Activated CD4-positive, alpha-beta T cell treated with anti-CD3 and anti-CD28 coated beads, Interleukin-2, amount 50 U/mL, for 4 hours (primary cell): ENCODE measurements at regions not wholly inside any gene's neighbourhood (a gene's known extent, or its start where the extent isn't known, plus 50 kb on each side); places are given as distances from the start of the nearest gene placed in this dataset.
"Not testable (repeated sequence)": the region's sequence is repeated elsewhere in the genome, so short reads cannot be mapped to it uniquely, and the experiment has no call there.

Experiments used
- DNase-seq, 2 experiments: peaks; one replicate each; pipeline ENCODE4 v3.0.0-alpha.2; 2020

GRCh38 chr22:49011769-49012648 lies 815.7 kb downstream of the BRD1 start:
- DNase-seq = no peak

DNA sequence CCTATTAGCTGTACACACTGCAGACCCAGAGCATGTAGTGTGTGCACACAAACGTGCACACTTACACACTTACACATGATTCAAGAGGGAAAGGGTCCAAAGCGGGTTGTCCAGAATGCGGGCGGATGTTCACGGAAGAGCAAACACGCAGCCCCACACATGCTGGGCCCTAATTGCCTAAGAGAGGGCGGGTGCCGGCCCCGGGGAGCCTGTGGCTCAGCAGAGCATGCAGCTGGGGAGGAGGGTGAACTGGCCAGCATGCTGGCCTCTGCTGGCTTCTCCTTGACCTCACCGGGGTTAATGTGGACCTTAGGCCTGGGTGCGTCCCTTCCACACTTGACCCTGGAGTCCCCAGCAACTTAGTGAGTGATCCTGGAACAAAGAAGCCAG lies 816.3 kb downstream of the BRD1 start:
- no peak for DNase-seq

DNA sequence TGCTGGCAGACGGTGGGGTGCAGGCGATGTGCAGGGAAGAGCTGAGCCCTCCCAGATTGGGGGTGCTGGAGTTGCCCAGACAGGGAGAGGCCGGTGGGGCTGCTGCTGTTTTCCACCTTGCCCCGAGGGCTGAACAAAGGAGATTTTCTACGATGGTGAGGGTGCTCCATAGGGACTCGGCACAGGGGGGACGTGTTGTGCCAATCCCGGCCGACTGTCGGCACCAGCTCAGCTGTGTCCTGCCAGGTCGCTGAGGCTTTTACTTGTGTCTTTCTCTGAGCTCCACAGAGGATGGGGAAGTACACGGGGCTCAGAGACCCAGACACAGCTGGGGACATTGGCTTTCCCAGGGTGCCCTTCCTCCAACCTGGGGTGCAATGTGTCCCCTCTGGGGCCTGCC lies 816.8 kb downstream of the BRD1 start:
- no peak for DNase-seq

- no peak for DNase-seq
Measured at GRCh38 chr22:49010070-49010863, 817.4 kb downstream of the BRD1 start.

DNA sequence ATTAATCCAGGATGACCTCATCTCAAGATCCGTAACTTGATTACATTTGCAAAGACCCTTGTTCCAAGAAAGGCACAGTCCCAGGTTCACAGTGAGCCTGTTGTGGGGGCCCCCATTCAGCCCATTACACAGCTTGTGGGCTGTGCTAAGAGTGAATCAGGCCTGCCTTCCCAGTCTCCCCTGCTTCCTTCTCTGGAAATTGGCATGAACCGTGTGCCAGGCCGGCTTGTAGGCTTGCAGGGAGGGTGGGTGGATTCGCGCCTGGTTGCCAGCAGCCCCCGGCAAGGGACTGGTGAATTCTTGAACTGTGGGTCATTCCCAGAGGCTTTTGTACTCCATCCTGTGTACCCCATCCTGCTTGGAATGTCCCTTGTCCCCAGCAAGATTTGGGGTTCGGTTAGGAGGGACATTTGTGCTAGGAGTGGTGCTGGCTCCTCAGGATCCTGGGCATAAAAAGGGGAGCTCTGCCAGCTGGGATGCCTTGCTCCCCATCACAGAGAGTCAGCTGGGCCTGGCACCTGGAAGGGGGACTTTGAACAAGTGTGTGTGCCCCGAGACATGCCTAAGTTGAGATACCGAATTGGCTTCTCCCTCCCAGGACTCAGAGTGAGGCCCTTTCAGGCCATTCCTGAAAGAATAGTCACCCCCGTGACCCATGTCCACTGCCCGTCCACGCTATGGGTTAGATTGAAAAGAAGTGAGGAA lies 818.2 kb downstream of the BRD1 start:
- no peak for DNase-seq

DNA sequence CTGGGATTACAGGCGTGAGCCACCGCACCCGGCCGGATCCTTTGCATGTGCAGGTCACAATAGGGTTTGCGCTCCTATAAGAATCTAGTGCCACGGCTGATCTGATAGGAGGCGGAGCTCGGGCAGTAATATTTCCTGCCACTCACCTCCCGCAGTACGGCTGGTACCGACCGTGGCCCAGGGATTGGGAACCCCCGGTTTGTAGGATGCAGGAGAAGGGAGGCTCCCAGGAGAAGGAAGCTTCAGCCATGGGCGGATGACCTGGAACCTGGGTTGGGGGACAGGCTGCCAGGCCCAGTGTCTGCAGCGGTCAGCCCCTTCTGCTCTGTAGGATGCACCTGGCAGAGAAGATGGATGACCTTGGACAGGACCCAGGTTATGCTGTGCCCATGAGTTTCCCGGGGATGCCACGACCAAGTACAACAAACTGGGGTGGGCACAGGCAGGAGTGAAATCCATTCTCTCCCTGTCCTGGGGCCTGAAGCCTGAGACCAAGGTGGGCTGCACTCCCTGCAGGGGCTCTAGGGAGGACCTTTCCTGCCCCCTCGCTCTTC lies 818.9 kb downstream of the BRD1 start:
- no peak for DNase-seq

DNA sequence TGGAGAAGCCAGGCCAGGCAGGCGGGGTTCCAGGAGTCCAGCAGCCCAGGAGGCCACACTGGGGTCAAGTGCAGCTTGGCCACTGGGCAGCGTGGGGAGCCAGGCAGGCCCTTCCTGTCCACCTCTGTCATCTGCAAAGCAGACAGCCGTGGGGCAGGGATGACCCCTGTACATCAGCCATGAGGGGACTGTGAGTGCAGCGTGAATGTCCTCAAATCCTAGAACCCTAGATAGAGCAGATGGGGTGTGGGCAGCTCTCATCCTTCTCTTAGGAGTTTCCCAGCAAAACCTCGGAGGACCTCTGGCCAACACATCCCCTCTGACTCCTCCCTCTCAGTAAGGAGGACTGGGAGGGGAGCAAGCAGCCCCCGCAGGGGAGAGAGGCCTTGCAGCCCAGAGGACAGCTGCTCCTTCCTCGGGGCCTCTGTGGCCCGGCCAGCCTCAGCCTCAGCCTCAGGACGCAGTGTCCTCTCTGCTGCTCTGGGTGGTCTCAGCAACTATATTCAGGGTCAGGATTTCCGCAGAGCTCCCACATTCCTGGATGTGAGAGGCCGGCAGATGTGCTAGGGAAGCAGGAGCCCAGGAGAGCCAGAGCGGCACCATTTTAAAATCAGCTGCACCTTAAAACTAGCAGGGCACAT lies 820.5 kb downstream of the BRD1 start:
- DNase-seq = no peak

- no peak for DNase-seq
Measured at GRCh38 chr22:49006207-49007012, 821.3 kb downstream of the BRD1 start.

- no peak for DNase-seq
Measured at GRCh38 chr22:49005557-49005956, 822.1 kb downstream of the BRD1 start.

DNA sequence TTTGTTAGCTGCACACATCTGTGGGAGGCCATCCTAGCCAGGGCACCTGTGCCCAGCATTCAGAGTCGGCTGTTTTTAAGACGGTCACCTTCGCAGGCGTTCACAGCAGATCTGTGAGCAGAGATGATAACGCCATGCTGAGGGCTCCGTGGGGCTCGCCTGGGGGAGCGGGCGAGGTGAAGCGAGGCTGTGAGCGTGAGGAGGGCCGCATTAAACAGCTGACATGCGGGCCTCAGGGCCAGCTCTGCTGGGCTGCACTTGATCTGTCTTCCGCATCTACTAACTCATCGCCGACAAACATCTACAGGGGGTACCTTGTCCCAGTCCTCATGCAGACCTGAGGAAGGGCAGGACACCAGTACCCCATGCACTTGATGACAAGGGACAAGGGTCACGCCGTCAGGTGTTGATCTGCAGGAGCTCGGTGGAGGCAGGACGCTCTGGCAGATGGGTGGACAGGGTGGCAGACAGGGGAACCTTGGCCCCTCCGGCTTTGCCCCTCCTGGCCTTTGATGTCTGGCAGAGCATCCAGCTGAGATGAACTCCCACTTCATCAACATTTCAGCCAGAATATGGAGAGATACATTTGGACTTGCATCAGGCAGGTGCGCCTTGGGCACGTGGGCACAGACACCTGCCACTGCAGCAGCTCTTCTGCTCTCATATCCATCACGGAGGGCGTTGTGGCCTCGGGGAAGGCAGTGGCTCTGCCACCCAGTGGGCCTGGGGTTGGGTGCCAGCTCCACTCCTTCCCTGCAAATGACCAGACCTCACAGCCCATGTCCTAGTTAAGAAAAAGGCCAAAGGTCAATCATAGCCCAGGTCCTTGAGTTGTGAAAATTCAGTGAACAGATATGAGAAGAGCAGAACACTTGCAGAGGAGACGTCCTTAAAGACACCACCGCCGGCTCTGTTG lies 822.9 kb downstream of the BRD1 start:
- no peak for DNase-seq

DNA sequence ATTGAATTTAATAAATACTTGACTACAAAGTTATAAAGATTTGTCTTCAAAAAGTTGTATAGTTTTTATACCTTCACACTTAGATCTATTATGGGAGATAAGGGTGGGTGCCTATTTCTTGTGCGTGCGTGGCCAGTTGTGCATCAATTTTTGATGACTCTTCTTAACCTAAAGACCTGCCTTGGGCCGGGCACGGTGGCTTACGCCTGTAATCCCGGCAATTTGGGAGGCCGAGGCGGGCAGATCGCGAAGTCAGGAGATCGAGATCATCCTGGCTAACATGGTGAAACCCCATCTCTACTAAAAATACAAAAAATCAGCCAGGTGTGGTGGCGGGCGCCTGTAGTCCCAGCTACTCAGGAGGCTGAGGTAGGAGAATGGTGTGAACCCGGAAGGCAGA lies 830.1 kb downstream of the BRD1 start:
- DNase-seq = not testable (repeated sequence)

GRCh38 chr22:48993655-48994054 lies 834.0 kb downstream of the BRD1 start:
- DNase-seq = no peak

DNA sequence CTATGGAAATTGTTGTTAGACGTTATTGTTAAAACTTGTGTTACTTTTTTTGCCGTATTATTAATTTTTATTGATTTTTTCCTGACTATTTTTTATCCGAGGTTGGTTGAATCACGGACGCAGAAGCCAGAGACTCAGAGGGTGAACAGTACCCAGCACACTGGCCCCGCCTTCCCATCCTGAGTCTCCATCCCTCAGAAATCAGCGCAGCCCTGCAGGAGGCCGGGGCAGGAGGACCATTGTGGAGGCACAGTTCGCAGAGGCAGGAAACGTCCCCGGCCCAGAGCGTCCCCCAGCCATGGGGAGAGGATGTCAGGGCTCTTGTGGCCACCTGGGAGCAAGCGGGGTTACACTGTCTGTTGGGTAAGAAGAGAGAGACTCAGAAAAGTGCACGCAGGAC lies 843.0 kb downstream of the BRD1 start:
- DNase-seq = no peak

GRCh38 chr22:48982321-48982905 lies 845.3 kb downstream of the BRD1 start:
- DNase-seq = no peak

GRCh38 chr22:48981371-48982061 lies 846.2 kb downstream of the BRD1 start:
- DNase-seq = no peak

DNA sequence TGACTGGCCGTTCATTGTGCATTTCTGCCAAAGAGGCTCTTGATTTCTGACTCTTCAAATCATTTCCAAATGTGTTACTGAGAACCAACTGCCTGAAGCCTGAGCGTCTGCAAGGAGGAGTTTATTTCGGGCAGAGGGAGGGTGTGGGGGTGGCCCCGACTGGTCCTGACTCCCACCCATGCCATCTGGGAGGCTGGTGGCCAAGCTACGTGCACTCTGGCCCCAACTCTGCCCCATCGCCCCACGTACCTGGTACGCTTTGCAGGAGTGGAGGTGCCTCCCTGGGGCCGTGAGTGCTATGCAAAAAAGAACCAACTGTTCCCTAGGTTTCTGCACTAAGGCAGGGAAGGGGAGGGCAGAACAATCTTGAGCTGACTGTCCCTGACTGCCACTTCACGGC lies 846.8 kb downstream of the BRD1 start:
- DNase-seq = no peak

- DNase-seq = no peak
Measured at GRCh38 chr22:48980409-48980808, 847.3 kb downstream of the BRD1 start.

- DNase-seq = no peak
Measured at GRCh38 chr22:48979482-48979881, 848.2 kb downstream of the BRD1 start.
